ENCODE measurements at regions not wholly inside any gene's neighbourhood (a gene's known extent, or its start where the extent isn't known, plus 50 kb on each side); places are given as distances from the start of the nearest gene placed in this dataset.
A peak's percentile ranks its signal among the peaks of the same experiment; 100 is the strongest.
"Not testable (repeated sequence)": the region's sequence is repeated elsewhere in the genome, so short reads cannot be mapped to it uniquely, and the experiment has no call there.

- DNase-seq (peak in 1 of 2 donors; percentile 41), ATAC-seq (peak; percentile 30)
- intact Hi-C loops (cut with DNase I, micrococcal nuclease) = no loop called here
Observed at GRCh38 chr17:77609553-77610517, 348.7 kb upstream of the TNRC6C start.

GRCh38 chr17:77610518-77610893 lies 348.0 kb upstream of the TNRC6C start:
- intact Hi-C loops (cut with DNase I, micrococcal nuclease) = no loop called here
- ATAC-seq = no peak
- DNase-seq = no peak

- intact Hi-C loops (cut with DNase I, micrococcal nuclease) = no loop called here
- no peak for DNase-seq
- no peak for ATAC-seq
Observed at GRCh38 chr17:77610972-77611521, 347.5 kb upstream of the TNRC6C start.

DNA sequence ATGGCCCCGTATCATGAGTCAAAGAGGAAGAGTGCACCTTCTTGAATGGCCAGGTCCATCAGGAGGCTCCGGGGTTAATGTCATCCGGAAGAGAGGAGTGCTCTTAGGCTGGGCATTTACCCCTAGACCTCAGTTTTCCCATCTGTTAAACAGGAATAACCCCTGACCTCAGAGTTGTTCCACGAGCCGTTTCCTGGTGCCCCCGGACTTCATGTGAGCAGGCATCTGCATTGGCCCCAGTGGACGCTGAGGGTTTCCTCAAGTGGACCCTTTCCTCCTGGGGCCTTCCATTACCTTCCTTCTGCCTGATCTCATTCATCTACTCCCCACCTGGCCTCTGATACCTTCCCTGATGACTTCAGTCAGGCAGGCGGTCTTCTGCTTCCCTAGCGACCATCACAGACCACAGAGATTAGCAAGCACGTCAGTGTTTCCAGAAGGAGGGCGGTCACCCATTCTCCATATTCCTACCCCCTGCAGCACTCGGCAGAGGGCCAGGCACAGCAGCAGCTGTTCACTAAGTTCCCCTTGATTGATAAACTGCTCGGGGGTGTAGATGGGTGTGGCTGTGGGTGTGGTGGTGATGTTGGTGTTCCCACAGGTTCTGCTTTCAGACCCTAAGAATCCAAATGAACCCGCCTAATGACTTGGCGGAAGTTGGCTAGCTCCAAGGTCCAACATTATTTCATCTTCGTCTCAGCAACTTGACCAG lies 346.6 kb upstream of the TNRC6C start:
- intact Hi-C loops (cut with DNase I, micrococcal nuclease) = no loop called here
- ATAC-seq = peak; percentile 18
- no peak for DNase-seq

- no peak for DNase-seq
Observed at GRCh38 chr17:77613218-77613617, 345.3 kb upstream of the TNRC6C start.

GRCh38 chr17:77613627-77614026 lies 344.9 kb upstream of the TNRC6C start:
- DNase-seq (no peak), ATAC-seq (no peak)
- intact Hi-C loops (cut with DNase I, micrococcal nuclease) = no loop called here

More at GRCh38 chr17:77613218-77613617, 345.3 kb upstream of the TNRC6C start:
- intact Hi-C loops (cut with DNase I, micrococcal nuclease) = no loop called here
- ATAC-seq = no peak

- ATAC-seq (no peak), DNase-seq (no peak)
- intact Hi-C loops (cut with DNase I, micrococcal nuclease) = no loop called here
Observed at GRCh38 chr17:77615703-77616253, 342.7 kb upstream of the TNRC6C start.

DNA sequence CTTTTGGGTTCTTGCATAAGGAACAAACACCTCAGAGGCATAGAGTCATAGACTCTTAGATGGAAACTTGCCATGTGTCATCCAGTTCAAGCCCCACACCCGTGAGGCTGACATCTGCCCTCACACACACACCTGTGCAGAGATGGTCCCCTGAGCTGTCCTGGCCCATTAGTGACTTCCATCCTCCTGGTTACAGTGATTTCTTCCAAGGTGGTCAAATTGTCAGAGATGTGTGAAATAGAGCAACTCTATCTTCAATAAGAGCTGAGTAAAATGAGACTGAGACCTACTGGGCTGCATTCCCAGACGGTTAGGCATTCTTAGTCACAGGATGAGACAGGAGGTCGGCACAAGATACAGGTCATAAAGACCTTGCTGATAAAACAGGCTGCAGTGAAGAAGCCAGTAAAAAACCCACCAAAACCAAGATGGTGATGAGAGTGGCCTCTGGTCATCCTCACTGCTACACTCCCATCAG lies 342.2 kb upstream of the TNRC6C start:
- ATAC-seq (no peak), DNase-seq (no peak)
- intact Hi-C loops (cut with DNase I, micrococcal nuclease) = no loop called here

GRCh38 chr17:77617516-77617915 lies 341.0 kb upstream of the TNRC6C start:
- ATAC-seq (no peak), DNase-seq (no peak)
- intact Hi-C loops (cut with DNase I, micrococcal nuclease) = no loop called here

- no peak for ATAC-seq
- no peak for DNase-seq
- intact Hi-C loops (cut with DNase I, micrococcal nuclease) = no loop called here
Observed at GRCh38 chr17:77618173-77618572, 340.3 kb upstream of the TNRC6C start.

DNA sequence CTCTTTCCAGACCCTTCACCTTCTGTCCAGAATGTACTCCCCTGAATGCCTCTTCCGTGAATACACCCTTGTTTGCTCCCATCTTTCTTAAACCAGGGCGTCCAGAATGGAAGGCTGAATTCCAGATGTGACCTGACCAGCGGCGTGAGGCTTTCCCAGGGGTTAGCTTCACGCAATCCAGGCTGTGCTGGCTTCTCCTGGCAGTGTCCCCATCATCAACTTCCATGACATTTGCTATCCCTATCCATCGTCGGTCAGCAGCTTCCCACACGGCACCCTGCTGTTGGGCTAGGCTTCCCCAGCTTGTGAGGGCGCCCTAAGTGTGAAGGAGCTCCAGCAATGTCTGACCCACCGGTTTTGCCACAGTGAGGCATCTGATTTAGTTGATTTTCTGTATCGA lies 339.8 kb upstream of the TNRC6C start:
- intact Hi-C loops (cut with DNase I, micrococcal nuclease) = no loop called here
- DNase-seq = no peak
- no peak for ATAC-seq

DNA sequence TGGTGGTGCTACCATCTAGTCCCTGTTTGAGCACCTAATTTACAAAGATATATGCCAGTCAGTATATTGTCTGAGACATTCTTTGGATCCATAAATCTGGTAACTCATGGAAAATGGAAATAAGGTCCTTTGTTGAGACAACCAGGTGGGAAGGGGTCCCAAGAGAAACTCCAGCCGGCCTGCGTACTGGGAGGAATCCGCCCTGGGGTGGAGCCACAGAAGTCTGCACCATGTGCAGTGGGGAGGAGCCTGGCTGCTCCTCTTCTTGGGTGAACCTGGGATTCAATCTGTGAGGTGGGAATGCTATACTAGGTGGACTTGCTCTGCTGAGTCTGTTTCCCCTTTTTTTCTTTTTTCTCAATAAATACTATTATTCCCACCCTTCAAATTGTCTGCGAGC lies 339.2 kb upstream of the TNRC6C start:
- intact Hi-C loops (cut with DNase I, micrococcal nuclease) = no loop called here

GRCh38 chr17:77619851-77620250 lies 338.7 kb upstream of the TNRC6C start:
- DNase-seq = no peak
- intact Hi-C loops (cut with DNase I, micrococcal nuclease) = no loop called here
- ATAC-seq = no peak

More for the DNA sequence above, 339.2 kb upstream of the TNRC6C start:
- DNase-seq (no peak), ATAC-seq (no peak)

DNA sequence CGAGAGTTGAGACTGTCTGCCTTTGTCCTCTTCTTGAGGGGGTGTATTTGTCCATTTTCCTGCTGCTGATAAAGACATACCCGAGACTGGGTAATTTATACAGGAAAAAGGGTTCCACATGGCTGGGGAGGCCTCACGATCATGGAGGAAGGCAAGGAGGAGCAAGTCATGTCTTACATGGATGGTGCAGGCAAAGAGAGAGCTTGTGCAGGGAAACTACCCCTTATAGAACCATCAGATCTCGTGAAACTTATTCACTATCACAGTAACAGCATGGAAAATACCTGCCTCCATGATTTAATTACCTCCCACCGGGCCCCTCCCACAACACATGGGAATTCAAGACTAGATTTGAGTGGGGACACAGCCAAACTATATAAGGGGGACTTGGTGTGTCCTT lies 338.2 kb upstream of the TNRC6C start:
- DNase-seq = no peak

GRCh38 chr17:77622084-77622483 lies 336.4 kb upstream of the TNRC6C start:
- DNase-seq; intact Hi-C loops (cut with DNase I, micrococcal nuclease); ATAC-seq: not testable (repeated sequence)

More for the DNA sequence above, 338.2 kb upstream of the TNRC6C start:
- no peak for ATAC-seq
- intact Hi-C loops (cut with DNase I, micrococcal nuclease) = no loop called here

GRCh38 chr17:77622647-77623046 lies 335.9 kb upstream of the TNRC6C start:
- intact Hi-C loops (cut with DNase I, micrococcal nuclease) = no loop called here
- DNase-seq = no peak
- ATAC-seq = no peak

- DNase-seq; ATAC-seq; intact Hi-C loops (cut with DNase I, micrococcal nuclease): not testable (repeated sequence)
Observed at GRCh38 chr17:77623321-77623720, 335.2 kb upstream of the TNRC6C start.

DNA sequence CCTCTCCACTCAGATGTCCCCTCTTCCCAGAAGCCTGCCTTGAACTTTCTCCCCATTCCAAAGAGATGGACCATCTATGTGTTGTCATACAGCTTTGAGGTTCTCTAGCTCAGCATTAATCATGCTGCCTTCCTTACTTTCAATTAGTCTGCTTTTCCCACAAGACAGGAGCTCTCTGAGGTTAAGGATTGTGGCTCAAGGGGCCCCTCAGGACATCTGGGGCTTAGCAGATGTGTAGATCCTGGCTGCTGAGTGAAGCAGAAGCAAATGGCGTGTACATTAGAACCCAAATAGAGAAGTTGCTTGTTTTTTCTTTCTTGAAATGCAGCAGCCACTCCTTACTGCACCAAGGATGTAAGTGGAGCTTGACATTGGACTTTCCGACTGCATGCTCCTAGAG lies 330.5 kb upstream of the TNRC6C start:
- intact Hi-C loops (cut with DNase I, micrococcal nuclease) = no loop called here
- ATAC-seq = no peak

GRCh38 chr17:77629284-77629683 lies 329.2 kb upstream of the TNRC6C start:
- intact Hi-C loops (cut with DNase I, micrococcal nuclease); ATAC-seq; DNase-seq: not testable (repeated sequence)

More for the DNA sequence above, 330.5 kb upstream of the TNRC6C start:
- no peak for DNase-seq
